Neural cell (in vitro differentiated cells): ENCODE measurements at regions not wholly inside any gene's neighbourhood (a gene's known extent, or its start where the extent isn't known, plus 50 kb on each side); places are given as distances from the start of the nearest gene placed in this dataset.

Experiments
- H2AFZ ChIP-seq: fragments of 200-600, 300-800 bp; sonication (generic), shearing (Covaris generic); 2 replicates; pipeline ENCODE4 v1.6.0; 2014; ENCODE audit warnings: low read depth, mild to moderate bottlenecking, antibody characterized with exemption, low read length, moderate library complexity
- H3F3A ChIP-seq: fragments of 200-600 bp; shearing (Covaris generic); 2 replicates; pipeline ENCODE4 v1.6.1; 2016; ENCODE audit warnings: mild to moderate bottlenecking, moderate library complexity, mixed read lengths, antibody characterized with exemption, low read length; ENCODE audit not compliant: insufficient read depth, poor library complexity, severe bottlenecking
- H3K27ac ChIP-seq: fragments of 200-600, 300-800 bp; sonication (generic), shearing (Covaris generic); 2 replicates; pipeline ENCODE4 v1.5.1; 2014; ENCODE audit warnings: mild to moderate bottlenecking, low read length, moderate library complexity
- H3K27me3 ChIP-seq: fragments of 300-800, 200-600 bp; sonication (generic), shearing (Covaris generic); 2 replicates; pipeline ENCODE4 v1.6.0; 2014; ENCODE audit warnings: mild to moderate bottlenecking, low read depth, low read length, moderate library complexity; ENCODE audit not compliant: insufficient read depth
- H3K36me3 ChIP-seq: fragments of 300-800, 200-600 bp; sonication (generic), shearing (Covaris generic); 2 replicates; pipeline ENCODE4 v1.5.1; 2014; ENCODE audit warnings: mild to moderate bottlenecking, antibody characterized with exemption, low read length, moderate library complexity; ENCODE audit not compliant: insufficient read depth
- H3K4me2 ChIP-seq: fragments of 300-800, 200-600 bp; sonication (generic), shearing (Covaris generic); 2 replicates; pipeline ENCODE4 v1.6.0; 2014; ENCODE audit warnings: mild to moderate bottlenecking, low read length
- H3K4me3 ChIP-seq: fragments of 300-800, 200-600 bp; sonication (generic), shearing (Covaris generic); 2 replicates; pipeline ENCODE4 v1.5.1; 2014; ENCODE audit warnings: mild to moderate bottlenecking, low read length, moderate library complexity
- H3K79me2 ChIP-seq: fragments of 200-600 bp; shearing (Covaris generic); replicated peaks from 2 replicates; pipeline ENCODE4 v1.6.0; 2014; ENCODE audit warnings: mild to moderate bottlenecking, low read length, moderate library complexity; ENCODE audit not compliant: insufficient read depth
- H3K9ac ChIP-seq: fragments of 300-800, 200-600 bp; sonication (generic), shearing (Covaris generic); 2 replicates; pipeline ENCODE4 v1.6.1; 2016; ENCODE audit warnings: mild to moderate bottlenecking, low read length, mixed read lengths
- H3K9me2 ChIP-seq: fragments of 200-600 bp; shearing (Covaris generic); 2 replicates; pipeline ENCODE4 v1.6.1; 2016; ENCODE audit warnings: mild to moderate bottlenecking, low read length, mixed read lengths; ENCODE audit not compliant: insufficient read depth
- H3K9me3 ChIP-seq: fragments of 200-600, 300-800 bp; sonication (generic), shearing (Covaris generic); 2 replicates; pipeline ENCODE4 v1.6.1; 2016; ENCODE audit warnings: mild to moderate bottlenecking, mixed run types, low read length, moderate library complexity, mixed read lengths
- H4K20me1 ChIP-seq: fragments of 200-600 bp; shearing (Covaris generic); 2 replicates; pipeline ENCODE4 v1.6.1; 2016; ENCODE audit warnings: mild to moderate bottlenecking, mixed run types; ENCODE audit not compliant: insufficient read depth
- CTCF ChIP-seq: fragments of 450-650 bp; IDR thresholded peaks from 2 replicates; pipeline ENCODE4 v1.5.1; 2014; ENCODE audit warnings: antibody characterized with exemption, mild to moderate bottlenecking, moderate library complexity; ENCODE audit not compliant: poor library complexity, severe bottlenecking
- EP300 ChIP-seq: fragments of 450-650 bp; conservative IDR thresholded peaks from 2 replicates; pipeline ENCODE4 v1.6.1; 2014; ENCODE audit warnings: antibody characterized with exemption, mild to moderate bottlenecking, moderate library complexity; ENCODE audit not compliant: poor library complexity, severe bottlenecking
- EZH2 ChIP-seq: fragments of 200-600, 300-800 bp; shearing (Covaris generic), sonication (generic); IDR thresholded peaks from 2 replicates; pipeline ENCODE4 v1.6.1; 2014; ENCODE audit warnings: antibody characterized with exemption, low read length, borderline replicate concordance, mild to moderate bottlenecking; ENCODE audit not compliant: insufficient read depth, poor library complexity, severe bottlenecking
- MXI1 ChIP-seq: fragments of 450-650 bp; conservative IDR thresholded peaks from 2 replicates; pipeline ENCODE4 v1.6.1; 2014; ENCODE audit warnings: antibody characterized with exemption, mild to moderate bottlenecking; ENCODE audit not compliant: poor library complexity, severe bottlenecking
- POLR2AphosphoS5 ChIP-seq: IDR thresholded peaks from 2 replicates; pipeline ENCODE4 v1.6.1; 2012
- RAD21 ChIP-seq: fragments of 450-650 bp; conservative IDR thresholded peaks from 2 replicates; pipeline ENCODE4 v1.6.1; 2014; ENCODE audit warnings: antibody characterized with exemption, mild to moderate bottlenecking, moderate library complexity
- REST ChIP-seq: IDR thresholded peaks from 2 replicates; pipeline ENCODE4 v1.6.1; 2012; ENCODE audit warnings: borderline replicate concordance
- SMC3 ChIP-seq: fragments of 450-650 bp; conservative IDR thresholded peaks from 2 replicates; pipeline ENCODE4 v1.6.1; 2014; ENCODE audit warnings: antibody characterized with exemption, mild to moderate bottlenecking, moderate library complexity; ENCODE audit not compliant: poor library complexity
- TAF1 ChIP-seq: IDR thresholded peaks from 2 replicates; pipeline ENCODE4 v1.6.1; 2012; ENCODE audit warnings: low read depth

DNA sequence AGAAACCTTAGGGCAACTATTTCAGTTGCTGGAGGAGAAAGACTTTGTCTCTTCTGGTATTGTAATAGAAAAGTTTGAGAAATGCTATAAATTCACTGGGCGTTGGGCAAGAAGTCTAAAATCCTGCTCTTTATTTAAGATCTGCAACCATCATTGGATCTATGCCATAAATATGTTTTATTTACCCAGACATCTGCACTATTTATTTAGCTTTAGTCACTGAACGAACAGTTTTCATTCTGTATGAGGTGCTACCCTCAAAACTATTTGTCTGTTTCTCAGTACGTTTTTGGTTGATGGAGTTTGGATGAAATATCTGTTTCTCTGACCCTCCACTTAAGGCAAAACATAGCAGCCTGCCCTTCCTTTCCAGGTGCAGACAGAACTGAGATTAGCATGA is 171.5 kb downstream of the SNX19 start:
- Histone ChIP-seq H3K4me3 (no peak overlapping the region), H3K9me2 (no peaks in the 10 kb centered on the region), H3K27ac (no peak overlapping the region), H3F3A (no peaks in the 10 kb centered on the region), H2AFZ (no peak overlapping the region), H3K79me2 (no peaks in the 10 kb centered on the region), H3K9me3 (peaks cover 4% of the 10 kb centered on the region), H3K4me2 (no peak overlapping the region), H4K20me1 (no peaks in the 10 kb centered on the region), H3K27me3 (no peaks in the 10 kb centered on the region), H3K9ac (no peak overlapping the region), H3K36me3 (no peaks in the 10 kb centered on the region)
- TF ChIP-seq POLR2AphosphoS5 (no peak), TAF1 (no peak), EZH2 (no peak), CTCF (no peak), RAD21 (no peak), EP300 (no peak), MXI1 (no peak)

GRCh38 chr11:130749216-130749615 is 167.1 kb downstream of the SNX19 start:
- H3K79me2 ChIP-seq = no peaks in the 10 kb centered on the region
- no peak overlapping the region for H3K4me3 ChIP-seq
- H3K27me3 ChIP-seq = no peaks in the 10 kb centered on the region
- TF ChIP-seq POLR2AphosphoS5 (no peak), EP300 (no peak), SMC3 (no peak), RAD21 (no peak), CTCF (no peak), TAF1 (no peak), REST (no peak), EZH2 (no peak), MXI1 (no peak)
- no peaks in the 10 kb centered on the region for H3K36me3 ChIP-seq
- H3K9me2 ChIP-seq = no peaks in the 10 kb centered on the region
- no peaks in the 10 kb centered on the region for H3K9me3 ChIP-seq
- no peak overlapping the region for H3K27ac ChIP-seq
- no peaks in the 10 kb centered on the region for H3F3A ChIP-seq
- H3K4me2 ChIP-seq = no peak overlapping the region
- H4K20me1 ChIP-seq = no peaks in the 10 kb centered on the region
- no peak overlapping the region for H3K9ac ChIP-seq
- H2AFZ ChIP-seq = no peak overlapping the region
